RPMI8226 (cell line): ENCODE measurements at regions not wholly inside any gene's neighbourhood (a gene's known extent, or its start where the extent isn't known, plus 50 kb on each side); places are given as distances from the start of the nearest gene placed in this dataset.
A peak's percentile ranks its signal among the peaks of the same experiment; 100 is the strongest.
"Not testable (repeated sequence)": the region's sequence is repeated elsewhere in the genome, so short reads cannot be mapped to it uniquely, and the experiment has no call there.

Experiments used
- DNase-seq: peaks from one replicate; pipeline ENCODE4 v3.0.0-alpha.2; 2015

DNA sequence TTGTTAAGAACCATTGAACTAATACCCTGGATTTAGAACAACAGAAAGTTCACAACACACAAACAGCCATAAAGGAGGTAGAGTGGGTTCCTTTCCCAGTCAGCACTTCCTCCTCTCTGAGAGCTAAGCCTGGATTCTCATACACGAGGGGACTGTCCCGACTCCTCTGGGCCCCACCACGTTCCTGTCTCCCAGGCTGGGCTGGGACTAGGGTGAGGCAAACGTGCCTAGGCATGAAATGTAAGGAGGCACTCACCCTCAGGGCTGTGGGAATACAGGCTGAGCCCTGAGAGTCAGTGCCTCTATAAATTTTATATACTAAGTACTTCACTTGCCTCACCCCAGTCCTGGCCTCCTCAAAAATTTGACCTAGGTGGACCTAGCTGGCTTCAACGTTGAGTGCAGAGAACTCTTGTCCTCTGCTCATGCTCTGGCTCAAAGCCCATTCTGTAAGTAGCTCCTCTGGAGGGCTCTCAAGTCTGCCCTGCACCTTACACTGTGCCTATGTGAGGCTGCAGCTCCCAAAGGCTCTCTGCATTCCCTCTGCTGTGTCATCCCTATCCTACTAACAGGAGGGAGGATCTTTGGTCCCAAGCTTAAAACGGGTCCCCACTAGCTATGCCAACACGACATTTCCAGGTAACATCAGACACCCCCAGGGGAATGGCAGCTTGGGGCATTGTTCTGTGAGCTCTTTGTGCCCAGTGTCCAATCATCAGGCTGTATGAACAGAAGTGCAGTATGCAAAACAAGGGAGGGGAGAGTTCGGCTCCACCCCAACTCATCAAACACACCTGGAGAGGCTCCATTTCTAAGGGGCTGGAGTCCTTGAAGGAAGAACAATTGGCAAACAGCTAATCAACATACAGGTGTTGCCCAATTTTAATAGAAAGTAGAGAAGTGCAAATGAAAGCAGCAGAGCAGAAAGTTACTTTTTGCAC is 233.2 kb downstream of the RPLP1 start:
- DNase-seq = peak; percentile 79

GRCh38 chr15:69686626-69687025 is 234.0 kb downstream of the RPLP1 start:
- DNase-seq = no peak

DNA sequence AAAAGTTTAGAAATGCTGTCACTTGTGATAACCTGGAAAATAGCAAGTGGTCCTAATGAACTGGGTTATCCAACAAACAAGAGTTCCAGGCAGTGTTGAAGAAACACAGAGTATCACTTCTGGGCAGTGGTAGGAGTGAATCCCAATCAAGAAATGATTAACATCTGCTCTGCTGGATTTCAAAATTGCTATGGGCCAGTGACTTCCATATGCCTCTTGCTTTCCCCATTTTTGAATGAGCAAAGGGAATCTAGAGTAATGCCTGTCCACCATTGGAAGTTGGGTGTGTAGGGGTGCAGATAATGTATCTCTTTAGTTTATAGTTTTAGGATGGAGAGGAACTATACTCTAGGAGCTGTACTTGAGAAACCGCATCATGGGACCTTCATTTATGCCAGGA is 236.5 kb downstream of the RPLP1 start:
- no peak for DNase-seq

DNA sequence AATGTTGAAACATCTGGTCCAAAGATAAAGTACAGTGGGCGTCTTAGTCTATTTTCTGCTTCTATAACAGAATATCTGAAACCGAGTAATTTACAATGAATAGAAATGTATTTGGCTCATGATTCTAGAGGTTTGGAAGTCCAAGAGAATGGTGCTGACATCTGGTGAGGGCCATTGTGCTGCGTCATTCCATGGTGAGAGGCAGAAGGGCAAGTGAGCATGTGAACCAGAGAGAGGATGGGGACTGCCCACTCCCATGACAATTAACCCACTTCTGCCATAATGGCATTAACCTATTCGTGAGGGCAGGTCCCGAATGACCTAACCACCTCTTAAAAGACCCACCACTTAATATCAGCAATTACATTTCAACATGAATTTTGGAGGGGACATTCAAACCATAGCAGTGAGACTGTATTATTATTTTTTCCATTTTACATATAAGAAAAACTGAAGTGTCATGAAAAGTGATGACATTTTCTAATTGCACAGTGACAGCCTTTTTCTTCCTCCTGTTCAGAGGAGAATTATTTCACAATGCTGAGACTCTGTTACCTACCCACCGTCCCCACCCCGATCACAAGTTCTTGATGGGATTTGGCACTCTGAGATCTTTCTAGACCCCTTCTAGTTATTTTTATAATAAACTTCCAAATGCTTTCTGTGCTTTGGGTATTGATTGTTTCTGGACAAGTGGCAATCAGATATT is 238.8 kb downstream of the RPLP1 start:
- DNase-seq = no peak

GRCh38 chr15:69692342-69692741 is 239.7 kb downstream of the RPLP1 start:
- no peak for DNase-seq

DNA sequence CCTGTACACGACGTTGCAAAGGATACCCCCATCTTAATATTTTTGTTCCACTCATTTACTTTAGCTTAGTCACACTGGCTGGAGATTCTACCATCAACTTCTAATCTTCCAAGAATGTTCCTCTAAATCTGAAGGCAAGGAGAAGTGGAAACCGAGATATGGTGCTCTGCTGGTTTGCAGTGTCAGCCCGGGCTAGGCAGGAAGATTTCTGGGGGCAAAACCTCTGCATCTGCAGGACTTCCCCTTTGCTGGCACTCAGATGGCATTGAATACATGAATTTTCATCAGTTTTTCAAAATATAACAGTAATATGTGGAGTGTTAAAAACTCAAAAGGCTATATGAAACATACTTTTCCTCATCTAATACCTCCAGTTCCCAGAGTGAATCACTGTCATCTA is 240.4 kb downstream of the RPLP1 start:
- no peak for DNase-seq

GRCh38 chr15:69696946-69697345 is 244.3 kb downstream of the RPLP1 start:
- DNase-seq = no peak

- DNase-seq = peak; percentile 97
These were observed 245.3 kb downstream of the RPLP1 start for GRCh38 chr15:69697916-69698315.

- no peak for DNase-seq
These were observed 246.5 kb downstream of the RPLP1 start for GRCh38 chr15:69699096-69699495.

DNA sequence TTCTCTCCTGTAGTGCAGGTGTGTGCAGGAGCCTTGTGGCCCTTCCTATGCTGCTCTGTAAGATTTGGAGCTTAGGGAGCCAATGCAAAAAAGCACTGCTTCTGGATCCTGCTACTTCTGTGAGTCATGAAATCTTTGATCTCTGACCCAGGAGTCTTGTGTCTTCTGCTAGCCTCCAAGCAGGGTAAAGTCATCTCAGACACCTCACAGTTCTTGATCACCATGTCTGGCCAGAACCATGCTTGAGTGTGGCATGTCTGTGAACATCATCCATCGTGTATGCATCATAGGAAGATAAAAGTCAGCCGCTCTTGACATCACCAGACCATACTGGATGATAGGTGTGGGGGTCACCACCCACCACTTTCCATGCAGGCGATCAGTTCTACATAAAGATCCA is 247.8 kb downstream of the RPLP1 start:
- no peak for DNase-seq

DNA sequence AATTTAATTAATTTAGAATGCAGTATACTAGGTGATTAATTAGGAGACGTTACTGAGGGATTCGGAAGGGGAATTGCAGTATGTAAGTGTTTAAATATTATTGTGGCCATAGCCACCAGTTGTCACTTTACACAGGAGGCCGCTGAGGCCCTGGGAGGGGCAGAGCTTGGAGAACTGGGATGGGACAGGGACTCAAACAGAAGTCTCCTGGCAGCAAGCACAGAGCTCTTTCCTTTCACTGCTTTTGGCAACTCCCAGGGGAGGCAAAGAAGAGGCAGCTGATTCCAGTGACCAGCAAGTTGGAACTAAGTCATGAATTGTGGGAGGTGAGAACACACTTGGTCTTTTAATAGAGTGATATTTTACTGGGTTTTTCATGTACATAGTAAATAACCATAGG is 248.6 kb downstream of the RPLP1 start:
- no peak for DNase-seq

DNA sequence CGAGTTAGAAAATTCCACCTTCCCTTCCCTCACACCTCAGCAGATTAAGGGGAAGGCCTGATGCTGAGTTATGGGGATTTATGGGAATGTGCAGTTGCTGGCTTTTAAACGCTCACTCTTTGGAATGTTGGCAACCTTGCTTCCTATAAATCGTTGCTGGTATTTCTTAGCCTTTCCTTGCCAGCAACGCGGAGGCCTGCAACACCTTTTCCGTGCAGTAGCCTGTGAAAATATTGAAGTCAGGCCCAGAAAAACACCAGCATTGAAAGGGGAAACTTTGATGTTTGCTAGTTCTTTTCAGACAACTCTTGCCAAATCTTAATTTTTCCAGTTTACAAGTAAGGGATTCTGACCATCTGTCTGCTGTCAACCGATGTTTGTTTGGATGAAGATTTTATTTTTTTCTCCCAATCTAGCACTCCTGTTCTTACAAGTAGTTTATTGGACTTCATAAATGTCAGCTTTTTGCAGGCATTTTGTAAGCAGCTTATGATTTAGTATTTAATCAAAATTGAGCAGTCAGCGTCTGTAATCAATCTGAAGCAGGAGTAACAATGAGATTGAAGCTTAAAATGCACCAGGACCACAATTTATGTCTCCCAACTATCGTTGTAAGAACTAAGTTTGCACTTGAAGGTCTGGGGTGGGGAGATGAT is 251.0 kb downstream of the RPLP1 start:
- DNase-seq = no peak

DNA sequence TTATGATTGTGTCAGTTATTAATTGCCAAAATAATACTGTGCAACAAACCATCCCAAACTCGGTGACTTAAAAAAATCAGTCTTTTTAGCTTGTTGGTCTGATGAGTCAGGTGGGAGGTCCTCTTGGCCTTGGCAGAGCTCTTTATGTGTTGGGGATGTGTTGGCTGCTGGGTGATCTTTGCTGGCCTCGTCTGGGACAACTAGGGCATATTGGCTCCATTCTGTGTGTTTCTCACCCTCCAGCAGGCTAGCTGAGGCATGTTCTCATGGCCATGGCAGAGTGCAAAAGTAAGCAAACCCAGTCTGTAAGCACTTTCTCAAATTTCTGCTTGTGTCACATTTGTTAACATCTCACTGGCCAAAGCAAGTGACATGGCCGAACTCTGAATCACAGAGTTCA is 251.6 kb downstream of the RPLP1 start:
- no peak for DNase-seq

GRCh38 chr15:69704700-69705099 is 252.1 kb downstream of the RPLP1 start:
- DNase-seq = no peak

DNA sequence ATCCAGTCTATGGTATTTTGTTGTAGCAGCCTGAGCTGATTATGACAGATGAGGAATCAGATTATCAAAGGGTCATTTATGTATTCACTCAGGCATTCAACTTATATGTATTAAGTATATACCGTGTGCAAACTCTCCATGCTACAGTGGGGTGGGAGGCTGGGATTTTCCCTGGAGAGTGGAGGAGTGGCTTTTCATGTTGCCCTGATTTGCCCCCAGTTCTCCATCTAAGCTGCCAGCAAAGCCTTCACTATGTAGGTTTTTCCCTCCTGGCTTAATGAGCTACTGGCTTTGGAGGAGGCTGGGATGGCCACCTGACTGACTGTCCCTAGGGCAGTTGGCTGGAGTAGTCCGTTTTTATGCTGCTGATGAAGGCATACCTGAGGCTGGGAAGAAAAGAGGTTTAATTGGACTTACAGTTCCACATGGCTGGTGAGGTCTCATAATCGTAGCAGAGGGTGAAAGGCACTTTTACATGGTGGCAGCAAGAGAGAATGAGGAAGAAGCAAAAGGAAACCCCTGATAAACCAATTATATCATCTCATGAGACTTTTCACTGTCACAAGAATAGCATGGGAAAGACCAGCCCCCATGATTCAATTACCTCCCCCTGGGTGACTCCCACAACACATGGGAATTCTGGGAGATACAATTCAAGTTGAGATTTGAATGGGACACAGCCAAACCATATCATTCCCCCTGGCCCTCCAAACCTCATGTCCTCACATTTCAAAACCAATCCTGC is 253.9 kb downstream of the RPLP1 start:
- no peak for DNase-seq

DNA sequence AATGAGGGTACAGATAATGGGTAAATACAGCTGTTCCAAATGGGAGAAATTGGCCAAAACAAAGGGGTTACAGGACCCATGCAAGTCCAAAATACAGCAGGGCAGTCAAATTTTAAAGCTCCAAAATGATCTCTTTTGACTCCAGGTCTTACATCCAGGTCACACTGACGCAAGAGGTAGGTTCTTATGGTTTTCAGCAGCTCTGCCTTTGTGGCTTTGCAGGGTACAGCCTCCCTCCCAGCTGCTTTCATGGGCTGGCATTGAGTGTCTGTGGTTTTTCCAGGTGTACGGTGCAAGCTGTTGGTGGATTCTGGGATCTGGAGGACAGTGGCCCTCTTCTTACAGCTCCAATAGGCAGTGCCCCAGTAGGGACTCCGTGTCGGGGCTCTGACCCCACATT is 254.6 kb downstream of the RPLP1 start:
- DNase-seq = not testable (repeated sequence)

DNA sequence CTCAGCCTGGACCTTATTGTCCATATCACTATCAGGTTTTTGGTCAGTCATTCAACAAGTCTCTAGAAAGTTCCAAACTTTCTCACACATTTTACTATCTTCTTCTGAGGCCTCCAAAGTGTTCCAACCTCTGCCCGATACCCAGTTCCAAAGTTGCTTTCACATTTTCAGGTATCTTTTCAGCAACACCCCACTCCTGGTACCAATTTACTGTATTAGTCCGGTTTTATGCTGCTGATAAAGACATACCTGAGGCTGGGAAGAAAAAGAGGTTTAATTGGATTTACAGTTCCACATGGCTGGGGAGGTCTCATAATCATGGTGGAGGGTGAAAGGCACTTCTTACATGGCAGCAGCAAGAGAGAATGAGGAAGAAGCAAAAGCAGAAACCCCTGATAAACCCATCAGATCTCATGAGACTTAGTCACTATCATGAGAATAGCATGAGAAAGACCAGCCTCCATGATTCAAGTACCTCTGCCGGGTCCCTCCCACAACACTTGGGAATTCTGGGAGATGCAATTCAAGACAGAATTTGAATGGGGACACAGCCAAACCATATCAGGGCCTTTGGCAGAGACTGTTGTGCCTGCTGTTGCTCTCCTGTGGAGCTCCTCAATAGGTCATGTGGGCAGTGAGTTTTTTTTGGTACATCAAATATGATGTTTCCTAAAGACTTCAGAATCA is 256.0 kb downstream of the RPLP1 start:
- not testable (repeated sequence) for DNase-seq

DNA sequence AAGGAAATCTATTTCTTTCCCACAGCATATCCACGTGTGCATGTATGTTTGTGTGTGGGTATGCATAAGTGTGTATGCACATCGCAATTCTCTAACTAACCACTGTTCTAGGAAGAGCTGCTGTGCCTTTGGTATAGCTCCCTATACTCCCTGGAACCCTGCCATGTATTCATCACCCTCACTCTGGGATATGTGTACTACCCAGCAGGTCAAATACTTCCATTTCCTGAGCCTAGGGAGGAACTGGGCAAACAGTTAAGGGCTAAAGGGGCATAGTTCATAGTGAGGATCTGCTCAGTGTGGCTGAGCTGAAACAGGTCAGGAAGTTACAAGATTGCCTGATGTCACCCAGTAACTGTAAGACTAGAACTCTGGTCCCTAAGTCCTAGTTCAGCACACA is 260.4 kb downstream of the RPLP1 start:
- peak; percentile 46 for DNase-seq

- DNase-seq = peak; percentile 92
These were observed 261.3 kb downstream of the RPLP1 start for GRCh38 chr15:69713726-69714559.

- no peak for DNase-seq
These were observed 262.6 kb downstream of the RPLP1 start for GRCh38 chr15:69715210-69715609.

GRCh38 chr15:69718436-69718835 is 265.8 kb downstream of the RPLP1 start:
- DNase-seq = no peak
